A673 (cell line): ENCODE measurements at regions not wholly inside any gene's neighbourhood (a gene's known extent, or its start where the extent isn't known, plus 50 kb on each side); places are given as distances from the start of the nearest gene placed in this dataset.

Source experiments
- CTCF ChIP-seq: fragments of 300-800, 200-600 bp; sonication (generic); conservative IDR thresholded peaks from 2 replicates; pipeline ENCODE4 v1.5.1; 2017; ENCODE audit warnings: low read depth, mild to moderate bottlenecking, antibody characterized with exemption, low read length, moderate library complexity, mixed read lengths
- EZH2 ChIP-seq: fragments of 200-600 bp; sonication (generic); IDR thresholded peaks from 2 replicates; pipeline ENCODE4 v1.6.1; 2017; ENCODE audit warnings: borderline replicate concordance, low read depth, mild to moderate bottlenecking, mixed read lengths, antibody characterized with exemption, low read length; ENCODE audit not compliant: poor library complexity, severe bottlenecking

GRCh38 chr5:147049764-147050163, 171.2 kb upstream of the PPP2R2B start:
- TF ChIP-seq CTCF (no peak), EZH2 (no peak)
